HCT116 (cell line): ENCODE measurements at regions not wholly inside any gene's neighbourhood (a gene's known extent, or its start where the extent isn't known, plus 50 kb on each side); places are given as distances from the start of the nearest gene placed in this dataset.
"Not testable (repeated sequence)": the region's sequence is repeated elsewhere in the genome, so short reads cannot be mapped to it uniquely, and the experiment has no call there.

ENCODE experiments used
- ATAC-seq: fragments of 200-7000 bp; cut with Tn5 transposase; 2 replicates; pipeline ENCODE4 v1.9.1; 2020; ENCODE audit warnings: mild to moderate bottlenecking, moderate library complexity
- BruUV-seq: library from RNA; stranded (reverse); fragments of 400-500 nt; replicated peaks from 2 replicates; lab custom pipeline; 2021; lab: Mats Ljungman, UMichigan
- CTCF ChIA-PET: fragments of 300-600 bp; sonication (Branson Sonifier 250); formaldehyde crosslinking; loops from one replicate; lab custom pipeline; 2021; ENCODE audit warnings: antibody characterized with exemption; lab: Charles Lee
- POLR2A ChIA-PET: fragments of 300-600, 350-600 bp; sonication (Branson Sonifier 250); formaldehyde crosslinking; loops from one replicate; lab custom pipeline; 2021; ENCODE audit warnings: antibody characterized with exemption; lab: Charles Lee
- RAD21 ChIA-PET, 2 experiments: fragments of 300-600 bp; sonication (Branson Sonifier 250); formaldehyde crosslinking; loops; one replicate each; lab custom pipeline; 2023; ENCODE audit warnings: low total read pairs in 2 of 2; ENCODE audit not compliant: uncharacterized antibody in 2 of 2, unreplicated experiment in 2 of 2, low non-redundant PET in 1 of 2; lab: Charles Lee
- DNase-seq: peaks from one replicate; pipeline ENCODE4 v3.0.0-alpha.2; 2010; ENCODE audit warnings: low read depth, low spot score
- H2AFZ ChIP-seq: fragments of 200-600 bp; shearing (Covaris generic), sonication (generic); 2 replicates; pipeline ENCODE4 v1.6.1; 2017; ENCODE audit warnings: low read depth, mixed run types, mixed read lengths, antibody characterized with exemption, low read length; ENCODE audit not compliant: poor library complexity, severe bottlenecking
- H3K27ac ChIP-seq: 2 replicates; pipeline ENCODE4 v1.5.1; 2012; ENCODE audit warnings: low read depth, low read length
- H3K27me3 ChIP-seq: fragments of 200-600 bp; sonication (generic); 2 replicates; pipeline ENCODE4 v1.6.1; 2016; ENCODE audit warnings: mixed run types, low read length, mixed read lengths; ENCODE audit not compliant: insufficient read depth
- H3K36me3 ChIP-seq, 2 experiments: fragments of 200-500 bp in 1 of 2; fragments of 200-600 bp in 1 of 2; sonication (Bioruptor generic) in 1 of 2; sonication (generic) in 1 of 2; 2 replicates each; pipeline versions ENCODE4 v1.5.1 to v1.6.1; 2014 to 2016; ENCODE audit warnings: low read length in 2 of 2, inconsistent platforms in 1 of 2, mixed read lengths in 1 of 2, mixed run types in 1 of 2; ENCODE audit not compliant: insufficient read depth in 2 of 2, control insufficient read depth in 1 of 2
- H3K4me1 ChIP-seq, 2 experiments: fragments of 200-600 bp in 1 of 2; sonication (generic) in 1 of 2; 2 replicates each; pipeline versions ENCODE4 v1.5.1 to v1.6.1; 2012 to 2017; ENCODE audit warnings: low read length in 2 of 2, inconsistent platforms in 1 of 2, mild to moderate bottlenecking in 1 of 2, mixed read lengths in 1 of 2, mixed run types in 1 of 2, moderate library complexity in 1 of 2; ENCODE audit not compliant: insufficient read depth in 2 of 2, control insufficient read depth in 1 of 2
- H3K4me2 ChIP-seq: fragments of 200-600 bp; sonication (generic); 2 replicates; pipeline ENCODE4 v1.6.1; 2017; ENCODE audit warnings: mixed run types, low read length, mixed read lengths
- H3K4me3 ChIP-seq, 2 experiments: fragments of 200-600 bp in 1 of 2; sonication (generic) in 1 of 2; replicated peaks in 1 of 2; 2 replicates each; pipeline ENCODE4 v1.5.1; 2011 to 2016; ENCODE audit warnings: low read length in 2 of 2, control low read depth in 1 of 2, low read depth in 1 of 2, mild to moderate bottlenecking in 1 of 2, mixed read lengths in 1 of 2, mixed run types in 1 of 2
- H3K79me2 ChIP-seq: fragments of 200-600 bp; sonication (generic); 2 replicates; pipeline ENCODE4 v1.6.1; 2017; ENCODE audit warnings: mild to moderate bottlenecking, mixed run types, low read length, moderate library complexity, mixed read lengths; ENCODE audit not compliant: insufficient read depth
- H3K9ac ChIP-seq: fragments of 200-600 bp; sonication (generic); 2 replicates; pipeline ENCODE4 v1.6.1; 2016; ENCODE audit warnings: low read length, mixed read lengths
- H3K9me2 ChIP-seq: fragments of 200-600 bp; sonication (generic), shearing (Covaris generic); 2 replicates; pipeline ENCODE4 v1.6.1; 2017; ENCODE audit warnings: mixed run types, mild to moderate bottlenecking, moderate library complexity; ENCODE audit not compliant: insufficient read depth
- H3K9me3 ChIP-seq, 2 experiments: fragments of 200-500 bp in 1 of 2; fragments of 200-600 bp in 1 of 2; sonication (Bioruptor generic) in 1 of 2; sonication (generic) in 1 of 2; 2 replicates each; pipeline ENCODE4 v1.6.1; 2014 to 2017; ENCODE audit warnings: low read length in 2 of 2, mixed read lengths in 2 of 2, inconsistent platforms in 1 of 2, low read depth in 1 of 2, mild to moderate bottlenecking in 1 of 2, mixed run types in 1 of 2, moderate library complexity in 1 of 2; ENCODE audit not compliant: control insufficient read depth in 1 of 2, insufficient read depth in 1 of 2
- H4K20me1 ChIP-seq: fragments of 200-600 bp; sonication (generic), shearing (Covaris generic); 2 replicates; pipeline ENCODE4 v1.6.1; 2017; ENCODE audit warnings: mixed run types, mild to moderate bottlenecking, moderate library complexity; ENCODE audit not compliant: insufficient read depth
- CTCF ChIP-seq, 3 experiments: fragments of 200-600 bp in 1 of 3; sonication (generic) in 1 of 3; IDR thresholded peaks in 2 of 3; conservative IDR thresholded peaks in 1 of 3; 2 replicates each; pipeline ENCODE4 v1.5.1; 2012 to 2017; ENCODE audit warnings: low read depth in 2 of 3, low read length in 2 of 3, antibody characterized with exemption in 1 of 3, borderline replicate concordance in 1 of 3, control low read depth in 1 of 3, mild to moderate bottlenecking in 1 of 3, mixed read lengths in 1 of 3, mixed run types in 1 of 3, moderate library complexity in 1 of 3; ENCODE audit not compliant: insufficient read depth in 1 of 3
- YY1 ChIP-seq: IDR thresholded peaks from 2 replicates; pipeline ENCODE4 v1.6.1; 2011; ENCODE audit warnings: low read length, low read depth, moderate library complexity, mild to moderate bottlenecking; ENCODE audit not compliant: insufficient replicate concordance; ENCODE audit errors: extremely low read depth
- intact Hi-C: fragments of 100-400 bp; cut with micrococcal nuclease; formaldehyde crosslinking; loops from 2 replicates; pipeline ENCODE4 v1.10.0; 2022

DNA sequence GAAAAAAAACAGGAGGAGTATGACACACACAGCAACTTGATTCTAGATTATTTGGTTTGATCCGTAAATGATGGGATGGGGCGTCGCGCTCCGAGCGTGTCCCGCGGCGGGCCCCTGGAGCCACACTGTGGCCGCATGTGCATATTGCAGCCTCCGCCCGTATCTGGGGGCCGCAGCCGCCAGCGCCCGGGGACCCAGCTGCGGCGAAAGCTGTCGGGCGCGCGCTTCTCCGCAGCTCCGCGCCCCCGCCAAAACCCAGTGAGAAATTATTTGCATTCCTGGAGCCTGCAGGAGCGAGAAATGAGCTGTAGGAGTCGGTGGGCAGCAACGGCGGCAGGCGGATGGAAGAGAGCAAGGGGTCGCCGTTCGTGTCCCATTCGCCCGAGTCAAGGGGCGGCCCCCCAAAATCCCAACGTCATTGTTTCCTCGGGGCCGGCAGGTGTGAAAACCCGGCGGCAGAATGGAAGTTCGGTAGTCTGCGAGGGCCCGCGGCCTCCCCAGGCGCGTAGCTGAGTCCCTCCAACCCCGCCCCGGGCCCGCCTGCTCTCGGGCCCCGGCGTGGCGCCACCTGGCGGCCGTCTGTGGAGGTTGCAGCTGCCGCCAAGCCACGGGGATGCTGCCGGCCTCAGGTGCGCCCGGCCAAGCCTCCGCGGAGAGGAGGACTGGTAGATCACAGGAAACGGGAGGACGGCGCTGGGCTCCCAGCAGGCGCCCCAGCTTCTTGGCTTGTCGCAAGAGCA is 86.8 kb downstream of the FAM72B start:
- H3K4me3 ChIP-seq, result peak overlapping the region; percentile 21 to 40
- 0 out of 2 replicates have a peak overlapping the region, but pooled peaks have one; percentile 20 for H3K9ac ChIP-seq
- peak overlapping the region; percentile 51 for H3K4me2 ChIP-seq
- H3K4me1 ChIP-seq, RAD21 ChIA-PET, H3K36me3 ChIP-seq, BruUV-seq, H2AFZ ChIP-seq, POLR2A ChIA-PET, H3K79me2 ChIP-seq, H4K20me1 ChIP-seq, H3K9me3 ChIP-seq, H3K27ac ChIP-seq, intact Hi-C loops, CTCF ChIA-PET, H3K27me3 ChIP-seq, H3K9me2 ChIP-seq: not testable (repeated sequence)
- DNase-seq (peak; percentile 24), ATAC-seq (peak; percentile 95)
- TF ChIP-seq YY1 (peak; percentile 5), CTCF (IDR thresholded peaks at IDR 0.05 in 2 of 3, conservative IDR thresholded peaks at IDR 0.05 in 1 of 3; ENCODE audit: borderline replicate concordance in 1 of 3, insufficient read depth in 1 of 3, low read depth in 2 of 3, low read length in 2 of 3) (peak; percentile 26 to 59 (median 29); a peak in 4 of 6 replicates)

DNA sequence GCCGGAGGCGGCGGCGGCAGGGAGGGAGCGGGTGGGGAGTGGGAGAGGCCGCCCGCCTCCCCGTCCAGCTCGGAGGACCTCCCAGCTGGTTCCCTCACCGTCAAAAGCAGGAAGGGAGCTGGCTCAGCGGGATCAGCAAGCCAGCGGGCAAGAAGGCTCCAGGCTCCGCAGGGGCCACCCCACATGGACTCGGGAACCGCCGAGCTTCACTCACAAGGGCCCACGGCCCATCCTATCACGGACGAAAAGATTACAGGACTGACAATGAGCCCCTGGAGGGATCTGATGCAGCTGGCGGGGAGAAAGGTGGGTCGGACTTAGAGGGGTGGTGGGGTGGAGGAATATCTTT is 86.3 kb downstream of the FAM72B start:
- H4K20me1 ChIP-seq, H3K27ac ChIP-seq, RAD21 ChIA-PET, H2AFZ ChIP-seq, H3K79me2 ChIP-seq, CTCF ChIA-PET, H3K9me3 ChIP-seq, BruUV-seq, H3K27me3 ChIP-seq, DNase-seq, intact Hi-C loops, H3K9me2 ChIP-seq, H3K36me3 ChIP-seq, POLR2A ChIA-PET, H3K4me1 ChIP-seq: not testable (repeated sequence)
- Histone ChIP-seq H3K9ac (0 out of 2 replicates have a peak overlapping the region, but pooled peaks have one; percentile 20), H3K4me2 (peak overlapping the region; percentile 51), H3K4me3 (peak overlapping the region; percentile 21 to 40)
- ATAC-seq, result peak; percentile 56

DNA sequence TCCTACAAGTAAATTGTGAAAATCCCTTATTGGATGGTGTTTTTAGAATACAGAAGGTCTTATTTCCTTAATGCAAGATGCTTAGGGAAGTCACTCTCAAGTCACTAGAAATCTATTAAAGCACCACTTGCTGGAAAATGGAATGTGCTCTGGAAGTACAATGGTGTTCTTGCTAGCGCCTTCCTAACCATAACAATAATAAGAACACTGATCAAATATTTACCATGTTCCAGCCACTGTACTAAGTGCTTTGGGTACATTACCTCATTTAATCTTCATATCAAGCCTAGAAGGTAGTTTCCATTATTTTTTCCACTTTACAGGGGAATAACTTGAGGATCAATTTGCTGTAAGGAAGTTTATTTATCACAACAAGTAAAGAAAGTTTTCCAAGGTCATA is 75.1 kb downstream of the FAM72B start:
- H3K27me3 ChIP-seq, H3K4me2 ChIP-seq, H3K4me1 ChIP-seq, H3K9ac ChIP-seq, H3K9me3 ChIP-seq, CTCF ChIA-PET, H3K36me3 ChIP-seq, H2AFZ ChIP-seq, H3K79me2 ChIP-seq, RAD21 ChIA-PET, H3K27ac ChIP-seq, H3K4me3 ChIP-seq, DNase-seq, H4K20me1 ChIP-seq, POLR2A ChIA-PET, ATAC-seq, BruUV-seq, intact Hi-C loops, H3K9me2 ChIP-seq: not testable (repeated sequence)
